ENCODE measurements at regions not wholly inside any gene's neighbourhood (a gene's known extent, or its start where the extent isn't known, plus 50 kb on each side); places are given as distances from the start of the nearest gene placed in this dataset.

- DNase-seq (ENCODE audit: low read depth), result no peak
Observed at GRCh38 chr11:70725739-70726138, 327.4 kb downstream of the CTTN start.

GRCh38 chr11:70727021-70727420 lies 328.7 kb downstream of the CTTN start:
- DNase-seq (ENCODE audit: low read depth), result no peak

GRCh38 chr11:70727899-70728620 lies 329.7 kb downstream of the CTTN start:
- no peak for DNase-seq (ENCODE audit: low read depth)

GRCh38 chr11:70729949-70730348 lies 331.6 kb downstream of the CTTN start:
- DNase-seq (ENCODE audit: low read depth), result no peak

GRCh38 chr11:70730411-70730810 lies 332.1 kb downstream of the CTTN start:
- DNase-seq (ENCODE audit: low read depth), result no peak

GRCh38 chr11:70731271-70732022 lies 333.1 kb downstream of the CTTN start:
- no peak for DNase-seq (ENCODE audit: low read depth)

GRCh38 chr11:70732023-70732880 lies 333.9 kb downstream of the CTTN start:
- DNase-seq (ENCODE audit: low read depth), result no peak

- DNase-seq (ENCODE audit: low read depth), result no peak
Observed at GRCh38 chr11:70732881-70733196, 334.5 kb downstream of the CTTN start.

- no peak for DNase-seq (ENCODE audit: low read depth)
Observed at GRCh38 chr11:70733327-70734325, 335.3 kb downstream of the CTTN start.

- no peak for DNase-seq (ENCODE audit: low read depth)
Observed at GRCh38 chr11:70734379-70734778, 336.1 kb downstream of the CTTN start.

- no peak for DNase-seq (ENCODE audit: low read depth)
Observed at GRCh38 chr11:70734911-70735310, 336.6 kb downstream of the CTTN start.

GRCh38 chr11:70735976-70736375 lies 337.6 kb downstream of the CTTN start:
- DNase-seq (ENCODE audit: low read depth), result no peak

GRCh38 chr11:70736461-70736860 lies 338.1 kb downstream of the CTTN start:
- DNase-seq (ENCODE audit: low read depth), result no peak

- DNase-seq (ENCODE audit: low read depth), result no peak
Observed at GRCh38 chr11:70736937-70737640, 338.8 kb downstream of the CTTN start.

GRCh38 chr11:70737816-70738630 lies 339.7 kb downstream of the CTTN start:
- DNase-seq (ENCODE audit: low read depth), result no peak

GRCh38 chr11:70738661-70739060 lies 340.3 kb downstream of the CTTN start:
- DNase-seq (ENCODE audit: low read depth), result no peak

- DNase-seq (ENCODE audit: low read depth), result no peak
Observed at GRCh38 chr11:70739091-70739490, 340.8 kb downstream of the CTTN start.

- no peak for DNase-seq (ENCODE audit: low read depth)
Observed at GRCh38 chr11:70739811-70740487, 341.6 kb downstream of the CTTN start.

GRCh38 chr11:70740488-70740851 lies 342.1 kb downstream of the CTTN start:
- DNase-seq (ENCODE audit: low read depth), result no peak

- no peak for DNase-seq (ENCODE audit: low read depth)
Observed at GRCh38 chr11:70741085-70741484, 342.8 kb downstream of the CTTN start.

All from fibroblast of gingiva (primary cell).